Hepatocyte (in vitro differentiated cells): ENCODE measurements at regions not wholly inside any gene's neighbourhood (a gene's known extent, or its start where the extent isn't known, plus 50 kb on each side); places are given as distances from the start of the nearest gene placed in this dataset.
A peak's percentile ranks its signal among the peaks of the same experiment; 100 is the strongest.

Source experiments
- EZH2phosphoT487 ChIP-seq: fragments of 200-600 bp; sonication (generic); IDR thresholded peaks from one replicate; pipeline ENCODE4 v1.6.1; 2018; ENCODE audit warnings: antibody characterized with exemption, mild to moderate bottlenecking, low read depth, moderate library complexity; ENCODE audit not compliant: unreplicated experiment, severe bottlenecking
- TF ChIP-seq, protein P1 (sequence below): fragments of 200-600 bp; sonication (generic); IDR thresholded peaks from 2 replicates; pipeline ENCODE4 v1.5.1; 2016; ENCODE audit warnings: antibody characterized with exemption, mild to moderate bottlenecking; ENCODE audit not compliant: poor library complexity

DNA sequence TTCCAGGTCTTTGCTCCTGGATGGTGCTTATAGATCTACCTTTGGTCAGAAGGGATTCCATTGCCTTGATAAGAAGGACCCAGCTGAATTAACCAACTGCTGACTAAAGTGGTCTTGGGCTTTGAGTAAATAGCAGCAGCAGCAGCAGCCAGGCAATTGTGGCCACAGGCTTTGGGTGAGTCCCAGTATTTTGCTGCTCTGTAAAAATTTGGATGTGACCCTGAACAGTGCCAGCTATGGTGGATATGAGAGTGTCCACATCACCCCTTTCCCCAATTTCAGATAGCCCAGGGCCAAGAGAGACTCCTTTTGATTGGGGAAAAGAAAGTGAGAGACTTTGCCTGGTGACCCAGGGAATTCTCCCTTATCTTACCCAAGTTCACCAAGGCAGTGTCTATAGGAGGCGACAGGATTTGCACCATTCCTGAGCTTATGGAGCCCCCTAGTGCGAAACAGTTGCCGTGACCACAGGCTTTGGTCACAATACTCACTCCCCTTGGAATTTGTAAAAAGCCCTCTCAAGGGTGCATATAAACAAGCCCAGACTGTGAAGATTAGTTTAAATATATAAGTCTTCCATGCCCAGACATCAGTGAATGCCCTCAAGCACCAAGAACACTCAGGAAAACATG lies 518.0 kb downstream of the TMA16 start:
- TF ChIP-seq, protein P1, sequence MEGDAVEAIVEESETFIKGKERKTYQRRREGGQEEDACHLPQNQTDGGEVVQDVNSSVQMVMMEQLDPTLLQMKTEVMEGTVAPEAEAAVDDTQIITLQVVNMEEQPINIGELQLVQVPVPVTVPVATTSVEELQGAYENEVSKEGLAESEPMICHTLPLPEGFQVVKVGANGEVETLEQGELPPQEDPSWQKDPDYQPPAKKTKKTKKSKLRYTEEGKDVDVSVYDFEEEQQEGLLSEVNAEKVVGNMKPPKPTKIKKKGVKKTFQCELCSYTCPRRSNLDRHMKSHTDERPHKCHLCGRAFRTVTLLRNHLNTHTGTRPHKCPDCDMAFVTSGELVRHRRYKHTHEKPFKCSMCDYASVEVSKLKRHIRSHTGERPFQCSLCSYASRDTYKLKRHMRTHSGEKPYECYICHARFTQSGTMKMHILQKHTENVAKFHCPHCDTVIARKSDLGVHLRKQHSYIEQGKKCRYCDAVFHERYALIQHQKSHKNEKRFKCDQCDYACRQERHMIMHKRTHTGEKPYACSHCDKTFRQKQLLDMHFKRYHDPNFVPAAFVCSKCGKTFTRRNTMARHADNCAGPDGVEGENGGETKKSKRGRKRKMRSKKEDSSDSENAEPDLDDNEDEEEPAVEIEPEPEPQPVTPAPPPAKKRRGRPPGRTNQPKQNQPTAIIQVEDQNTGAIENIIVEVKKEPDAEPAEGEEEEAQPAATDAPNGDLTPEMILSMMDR = peak; percentile 66
- TF ChIP-seq EZH2phosphoT487 = no peak
